ENCODE measurements at regions not wholly inside any gene's neighbourhood (a gene's known extent, or its start where the extent isn't known, plus 50 kb on each side); places are given as distances from the start of the nearest gene placed in this dataset.
"Not testable (repeated sequence)": the region's sequence is repeated elsewhere in the genome, so short reads cannot be mapped to it uniquely, and the experiment has no call there.

DNA sequence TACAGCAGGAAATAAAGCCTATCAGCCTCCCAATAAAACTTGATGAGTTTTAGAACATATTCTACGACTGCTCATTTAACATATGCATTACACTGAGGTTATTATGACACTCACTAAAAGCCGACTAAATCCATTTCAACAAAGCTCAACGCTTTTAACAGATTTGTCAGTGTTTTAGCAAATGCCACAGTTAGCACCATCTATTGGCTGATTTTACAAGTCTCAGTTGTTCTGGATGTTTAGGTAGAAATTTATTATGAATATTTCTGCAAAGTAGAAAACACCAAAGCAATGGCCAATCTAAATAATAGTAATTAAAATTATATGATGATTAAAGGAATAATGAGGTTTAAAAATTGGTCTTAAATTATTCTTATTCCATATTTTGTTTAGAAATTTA lies 993.2 kb upstream of the PCDH7 start:
- no peak overlapping the region for H3K4me3 Mint-ChIP-seq (ENCODE audit: low read depth)
- no peaks in the 10 kb centered on the region for H3K27me3 Mint-ChIP-seq
- peaks cover 2% of the 10 kb centered on the region for H3K9me3 Mint-ChIP-seq (ENCODE audit: low read depth)
- no peak for DNase-seq (ENCODE audit: low spot score, unreplicated experiment)
- TF ChIP-seq, protein P1, sequence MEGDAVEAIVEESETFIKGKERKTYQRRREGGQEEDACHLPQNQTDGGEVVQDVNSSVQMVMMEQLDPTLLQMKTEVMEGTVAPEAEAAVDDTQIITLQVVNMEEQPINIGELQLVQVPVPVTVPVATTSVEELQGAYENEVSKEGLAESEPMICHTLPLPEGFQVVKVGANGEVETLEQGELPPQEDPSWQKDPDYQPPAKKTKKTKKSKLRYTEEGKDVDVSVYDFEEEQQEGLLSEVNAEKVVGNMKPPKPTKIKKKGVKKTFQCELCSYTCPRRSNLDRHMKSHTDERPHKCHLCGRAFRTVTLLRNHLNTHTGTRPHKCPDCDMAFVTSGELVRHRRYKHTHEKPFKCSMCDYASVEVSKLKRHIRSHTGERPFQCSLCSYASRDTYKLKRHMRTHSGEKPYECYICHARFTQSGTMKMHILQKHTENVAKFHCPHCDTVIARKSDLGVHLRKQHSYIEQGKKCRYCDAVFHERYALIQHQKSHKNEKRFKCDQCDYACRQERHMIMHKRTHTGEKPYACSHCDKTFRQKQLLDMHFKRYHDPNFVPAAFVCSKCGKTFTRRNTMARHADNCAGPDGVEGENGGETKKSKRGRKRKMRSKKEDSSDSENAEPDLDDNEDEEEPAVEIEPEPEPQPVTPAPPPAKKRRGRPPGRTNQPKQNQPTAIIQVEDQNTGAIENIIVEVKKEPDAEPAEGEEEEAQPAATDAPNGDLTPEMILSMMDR (IDR thresholded peaks at IDR 0.05; ENCODE audit: unreplicated experiment) = no peak
- no peaks in the 10 kb centered on the region for H3K4me1 Mint-ChIP-seq (ENCODE audit: low read depth)
- H3K36me3 Mint-ChIP-seq (ENCODE audit: insufficient read depth) = no peaks in the 10 kb centered on the region
- no peak overlapping the region for H3K27ac Mint-ChIP-seq

DNA sequence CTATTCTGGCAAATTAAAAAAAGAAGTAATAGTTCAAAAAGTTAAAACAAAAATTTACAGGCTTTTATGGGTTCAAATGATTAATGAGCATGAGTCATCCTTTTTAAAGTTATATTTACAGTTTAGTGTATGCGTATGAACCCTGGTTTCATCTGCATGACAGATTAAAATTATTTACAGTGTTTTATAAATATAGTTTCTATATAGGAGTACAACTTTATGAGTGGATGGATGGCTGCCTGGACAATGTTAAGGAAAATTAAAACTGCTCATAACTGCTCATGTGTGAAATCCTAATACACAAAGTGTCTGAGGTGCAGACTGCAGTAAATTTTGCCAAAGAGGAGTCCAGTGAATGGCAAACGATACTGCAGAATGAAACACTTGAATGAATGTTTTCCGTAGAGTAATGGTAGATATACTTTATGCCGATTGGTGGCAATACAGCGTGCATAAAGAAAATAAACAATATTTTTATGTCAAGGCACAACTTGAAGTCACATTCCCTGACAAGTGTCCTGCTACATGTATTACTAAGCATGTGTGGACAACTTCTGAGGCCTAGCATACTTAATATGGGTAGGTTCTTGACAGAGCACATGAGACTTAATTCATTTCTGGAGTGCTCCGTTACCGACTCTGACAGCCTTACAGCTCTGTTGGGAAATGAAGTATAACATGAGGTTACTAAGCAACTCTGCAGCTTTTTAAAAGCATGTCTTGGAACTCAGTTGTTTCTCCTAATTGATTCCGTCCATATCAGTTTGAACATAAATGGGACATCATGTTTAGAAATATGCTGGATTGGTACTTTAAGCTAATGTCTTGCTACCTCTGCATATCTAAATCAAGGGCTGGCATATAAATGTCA lies 985.6 kb upstream of the PCDH7 start:
- H3K9me3 Mint-ChIP-seq (ENCODE audit: low read depth) = peaks cover 2% of the 10 kb centered on the region
- H3K27ac Mint-ChIP-seq = no peak overlapping the region
- TF ChIP-seq, protein P1 (IDR thresholded peaks at IDR 0.05; ENCODE audit: unreplicated experiment) = no peak
- DNase-seq (ENCODE audit: low spot score, unreplicated experiment) = no peak
- no peak overlapping the region for H3K4me3 Mint-ChIP-seq (ENCODE audit: low read depth)
- H3K4me1 Mint-ChIP-seq (ENCODE audit: low read depth) = no peaks in the 10 kb centered on the region
- H3K36me3 Mint-ChIP-seq (ENCODE audit: insufficient read depth) = no peaks in the 10 kb centered on the region
- H3K27me3 Mint-ChIP-seq = no peaks in the 10 kb centered on the region

DNA sequence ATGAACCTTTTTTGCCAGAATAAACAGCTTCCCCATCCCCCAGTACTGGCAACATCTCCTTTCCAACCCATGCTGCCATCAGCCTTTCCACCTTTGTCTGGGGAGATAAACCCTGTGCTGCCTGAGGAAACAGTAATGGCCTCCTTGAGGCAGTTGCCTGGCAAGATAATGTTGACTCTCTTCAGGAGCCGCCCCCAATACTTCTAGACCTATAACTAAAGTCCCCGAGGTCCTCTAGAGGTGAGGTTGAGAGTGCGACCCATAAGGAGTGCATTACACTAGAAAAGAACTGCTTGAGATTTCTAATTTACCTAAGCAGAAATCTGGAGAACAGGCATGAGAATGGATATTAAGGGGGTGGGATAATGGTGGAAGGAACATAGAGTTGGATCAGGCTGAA lies 963.2 kb upstream of the PCDH7 start:
- no peak overlapping the region for H3K27ac Mint-ChIP-seq
- no peak overlapping the region for H3K4me3 Mint-ChIP-seq (ENCODE audit: low read depth)
- H3K27me3 Mint-ChIP-seq = no peaks in the 10 kb centered on the region
- TF ChIP-seq, protein P1 (IDR thresholded peaks at IDR 0.05; ENCODE audit: unreplicated experiment) = no peak
- H3K4me1 Mint-ChIP-seq (ENCODE audit: low read depth) = no peaks in the 10 kb centered on the region
- no peak for DNase-seq (ENCODE audit: low spot score, unreplicated experiment)
- no peaks in the 10 kb centered on the region for H3K9me3 Mint-ChIP-seq (ENCODE audit: low read depth)
- H3K36me3 Mint-ChIP-seq (ENCODE audit: insufficient read depth) = no peaks in the 10 kb centered on the region

DNA sequence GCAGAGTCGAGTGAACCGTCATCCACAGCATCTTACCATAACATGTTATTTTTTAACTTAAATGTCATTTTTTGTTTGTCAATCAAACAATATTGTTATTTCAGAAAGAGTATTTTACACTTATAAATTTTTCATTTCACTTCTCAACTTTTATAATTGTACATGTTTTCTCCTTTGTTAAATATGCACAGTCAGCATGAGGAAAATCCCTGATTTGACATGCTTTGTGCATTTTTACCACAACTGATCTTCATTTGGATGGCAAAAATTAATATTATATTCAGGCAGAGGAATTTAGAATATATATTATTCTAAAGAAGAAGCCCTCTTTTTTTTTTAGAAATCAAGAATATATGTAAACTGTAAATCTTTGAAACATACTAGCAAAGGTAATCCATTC lies 958.0 kb upstream of the PCDH7 start:
- Mint-ChIP-seq H3K9me3 (ENCODE audit: low read depth) (no peaks in the 10 kb centered on the region), H3K4me1 (ENCODE audit: low read depth) (no peaks in the 10 kb centered on the region), H3K27me3 (no peaks in the 10 kb centered on the region), H3K36me3 (ENCODE audit: insufficient read depth) (no peaks in the 10 kb centered on the region), H3K4me3 (ENCODE audit: low read depth) (no peak overlapping the region), H3K27ac (no peak overlapping the region)
- DNase-seq (ENCODE audit: low spot score, unreplicated experiment) = no peak
- TF ChIP-seq, protein P1 (IDR thresholded peaks at IDR 0.05; ENCODE audit: unreplicated experiment) = no peak

DNA sequence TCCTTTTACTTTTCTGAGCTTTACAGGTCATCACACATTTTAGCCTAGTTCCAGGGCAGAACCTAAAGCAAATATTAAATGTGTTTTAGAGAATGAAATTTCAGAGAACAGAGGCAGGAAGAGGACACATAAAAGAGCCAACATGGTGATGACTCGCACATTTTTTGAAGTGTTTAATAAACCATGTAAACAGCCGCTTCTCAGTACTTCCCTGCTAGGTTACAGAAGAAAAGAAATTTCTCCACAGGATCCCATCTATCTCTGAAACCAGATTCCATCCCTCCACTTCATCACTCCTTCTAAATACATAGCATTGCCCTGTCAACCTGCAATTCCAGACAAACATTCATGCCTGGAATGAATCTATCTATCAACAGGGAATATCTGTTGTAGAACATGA lies 949.5 kb upstream of the PCDH7 start:
- no peaks in the 10 kb centered on the region for H3K4me1 Mint-ChIP-seq (ENCODE audit: low read depth)
- no peaks in the 10 kb centered on the region for H3K36me3 Mint-ChIP-seq (ENCODE audit: insufficient read depth)
- no peak overlapping the region for H3K27ac Mint-ChIP-seq
- H3K4me3 Mint-ChIP-seq (ENCODE audit: low read depth) = no peak overlapping the region
- TF ChIP-seq, protein P1 (IDR thresholded peaks at IDR 0.05; ENCODE audit: unreplicated experiment) = no peak
- H3K9me3 Mint-ChIP-seq (ENCODE audit: low read depth) = no peaks in the 10 kb centered on the region
- no peaks in the 10 kb centered on the region for H3K27me3 Mint-ChIP-seq
- DNase-seq (ENCODE audit: low spot score, unreplicated experiment) = no peak

DNA sequence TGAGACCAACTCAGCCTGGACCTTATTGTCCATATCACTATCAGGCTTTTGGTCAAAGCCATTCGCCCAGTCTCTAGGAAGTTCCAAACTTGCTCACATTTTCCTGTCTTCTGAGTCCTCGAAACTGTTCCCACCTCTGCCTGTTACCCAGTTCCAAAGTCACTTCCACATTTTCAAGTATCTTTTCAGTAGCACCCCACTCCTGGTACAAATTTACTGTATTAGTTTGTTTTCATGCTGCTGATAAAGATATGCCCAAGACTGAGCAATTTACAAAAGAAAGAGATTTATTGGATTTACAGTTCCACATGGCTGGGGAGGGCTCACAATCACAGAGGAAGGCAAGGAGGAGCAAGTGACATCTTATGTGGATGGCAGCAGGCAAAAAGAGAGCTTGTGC lies 932.0 kb upstream of the PCDH7 start:
- H3K9me3 Mint-ChIP-seq (ENCODE audit: low read depth) = peaks cover 24% of the 10 kb centered on the region
- H3K4me1 Mint-ChIP-seq (ENCODE audit: low read depth); H3K4me3 Mint-ChIP-seq (ENCODE audit: low read depth); H3K27me3 Mint-ChIP-seq; H3K27ac Mint-ChIP-seq; H3K36me3 Mint-ChIP-seq (ENCODE audit: insufficient read depth); DNase-seq (ENCODE audit: low spot score, unreplicated experiment): not testable (repeated sequence)
